OCI-LY7 (cell line): ENCODE measurements at regions not wholly inside any gene's neighbourhood (a gene's known extent, or its start where the extent isn't known, plus 50 kb on each side); places are given as distances from the start of the nearest gene placed in this dataset.

Experiments used
- BruUV-seq: library from RNA; stranded (reverse); fragments of 400-500 nt; replicated peaks from 2 replicates; lab custom pipeline; 2021; lab: Mats Ljungman, UMichigan
- CTCF ChIA-PET: fragments of 300-600 bp; sonication (Branson Sonifier 250); formaldehyde crosslinking; loops from one replicate; lab custom pipeline; 2022; ENCODE audit warnings: antibody characterized with exemption; ENCODE audit not compliant: unreplicated experiment; lab: Charles Lee
- POLR2A ChIA-PET: fragments of 300-600 bp; sonication (Branson Sonifier 250); formaldehyde crosslinking; loops from one replicate; lab custom pipeline; 2022; ENCODE audit warnings: antibody characterized with exemption; lab: Charles Lee
- DNase-seq: peaks from one replicate; pipeline ENCODE4 v3.0.0-alpha.2; 2015; ENCODE audit warnings: low spot score
- H2AFZ ChIP-seq: fragments of 200-600 bp; sonication (generic), shearing (Covaris generic); 2 replicates; pipeline ENCODE4 v1.6.1; 2014; ENCODE audit warnings: mild to moderate bottlenecking, antibody characterized with exemption, low read length, moderate library complexity
- H3K27ac ChIP-seq: fragments of 200-600 bp; sonication (generic); 2 replicates; pipeline ENCODE4 v1.5.1; 2014; ENCODE audit warnings: mixed run types, low read depth, mild to moderate bottlenecking, moderate library complexity, low read length, inconsistent platforms; ENCODE audit not compliant: poor library complexity, severe bottlenecking
- H3K36me3 ChIP-seq: fragments of 200-600 bp; sonication (generic); 2 replicates; pipeline ENCODE4 v1.6.1; 2014; ENCODE audit warnings: mild to moderate bottlenecking, antibody characterized with exemption, low read length, moderate library complexity, mixed read lengths; ENCODE audit not compliant: insufficient read depth
- H3K4me1 ChIP-seq: fragments of 200-600 bp; sonication (generic); 2 replicates; pipeline ENCODE4 v1.5.1; 2014; ENCODE audit warnings: mild to moderate bottlenecking, low read length; ENCODE audit not compliant: insufficient read depth, poor library complexity, severe bottlenecking
- H3K4me2 ChIP-seq: fragments of 200-600 bp; sonication (generic); 2 replicates; pipeline ENCODE4 v1.6.1; 2014; ENCODE audit warnings: mild to moderate bottlenecking, low read length
- H3K4me3 ChIP-seq: fragments of 200-600 bp; sonication (generic); 2 replicates; pipeline ENCODE4 v1.5.1; 2014; ENCODE audit warnings: mild to moderate bottlenecking, low read depth, low read length; ENCODE audit not compliant: poor library complexity, severe bottlenecking
- H3K79me2 ChIP-seq: fragments of 200-600 bp; sonication (generic); 2 replicates; pipeline ENCODE4 v1.6.1; 2016; ENCODE audit warnings: low read depth, mild to moderate bottlenecking, low read length, moderate library complexity, mixed read lengths; ENCODE audit not compliant: insufficient read depth
- H3K9me2 ChIP-seq: fragments of 200-600 bp; sonication (generic); 2 replicates; pipeline ENCODE4 v1.6.1; 2016; ENCODE audit warnings: mild to moderate bottlenecking, low read length, mixed read lengths; ENCODE audit not compliant: insufficient read depth
- H3K9me3 ChIP-seq: fragments of 200-600 bp; sonication (generic); 2 replicates; pipeline ENCODE4 v1.6.1; 2014; ENCODE audit warnings: mild to moderate bottlenecking, mixed run types, low read length, mixed read lengths
- H4K20me1 ChIP-seq: fragments of 200-600 bp; sonication (generic); 2 replicates; pipeline ENCODE4 v1.6.1; 2014; ENCODE audit warnings: mild to moderate bottlenecking, antibody characterized with exemption, low read length, moderate library complexity, mixed read lengths; ENCODE audit not compliant: insufficient read depth
- CTCF ChIP-seq: fragments of 200-600 bp; sonication (generic); conservative IDR thresholded peaks from 2 replicates; pipeline ENCODE4 v1.5.1; 2014; ENCODE audit warnings: mild to moderate bottlenecking, antibody characterized with exemption, low read length, moderate library complexity, mixed read lengths
- EZH2phosphoT487 ChIP-seq: fragments of 200-600 bp; sonication (generic); IDR thresholded peaks from 2 replicates; pipeline ENCODE4 v1.6.1; 2018; ENCODE audit warnings: low read depth, borderline replicate concordance, mild to moderate bottlenecking, mixed run types, antibody characterized with exemption, low read length, moderate library complexity, mixed read lengths
- intact Hi-C: fragments of 100-400 bp; cut with micrococcal nuclease; formaldehyde crosslinking; loops from one replicate; pipeline ENCODE4 v1.10.0; 2022; ENCODE audit not compliant: unreplicated experiment

- Histone ChIP-seq H3K9me3 (no peaks in the 10 kb centered on the region), H3K4me2 (no peak overlapping the region), H3K9me2 (no peaks in the 10 kb centered on the region), H2AFZ (no peak overlapping the region), H3K36me3 (no peaks in the 10 kb centered on the region), H3K27ac (no peak overlapping the region), H4K20me1 (no peaks in the 10 kb centered on the region), H3K4me3 (no peak overlapping the region), H3K4me1 (no peaks in the 10 kb centered on the region), H3K79me2 (no peaks in the 10 kb centered on the region)
- BruUV-seq = no TSS peak
- ChIA-PET CTCF (no interaction called here), POLR2A (no interaction called here)
- TF ChIP-seq CTCF = no peak
- TF ChIP-seq EZH2phosphoT487 = no peak
- intact Hi-C loops = no loop called here
- no peak for DNase-seq
Measured at GRCh38 chr2:122307763-122308162, 552.3 kb downstream of the TSN start.

- intact Hi-C loops = no loop called here
- DNase-seq = no peak
- Histone ChIP-seq H3K4me1 (no peaks in the 10 kb centered on the region), H3K79me2 (no peaks in the 10 kb centered on the region), H3K4me3 (no peak overlapping the region), H3K9me2 (no peaks in the 10 kb centered on the region), H2AFZ (no peak overlapping the region), H3K27ac (no peak overlapping the region), H3K4me2 (no peak overlapping the region), H3K9me3 (no peaks in the 10 kb centered on the region), H4K20me1 (no peaks in the 10 kb centered on the region), H3K36me3 (no peaks in the 10 kb centered on the region)
- TF ChIP-seq EZH2phosphoT487 (no peak), CTCF (no peak)
- BruUV-seq = no TSS peak
- POLR2A ChIA-PET = no interaction called here
- CTCF ChIA-PET = no interaction called here
Measured at GRCh38 chr2:122315306-122315705, 559.9 kb downstream of the TSN start.

- TF ChIP-seq EZH2phosphoT487 = no peak
- no peak for TF ChIP-seq CTCF
- intact Hi-C loops = no loop called here
- Histone ChIP-seq H3K4me3 (no peak overlapping the region), H3K36me3 (no peaks in the 10 kb centered on the region), H3K9me2 (no peaks in the 10 kb centered on the region), H3K4me1 (no peaks in the 10 kb centered on the region), H3K27ac (no peak overlapping the region), H3K4me2 (no peak overlapping the region), H2AFZ (no peak overlapping the region), H3K9me3 (no peaks in the 10 kb centered on the region), H3K79me2 (no peaks in the 10 kb centered on the region), H4K20me1 (no peaks in the 10 kb centered on the region)
- no TSS peak for BruUV-seq
- DNase-seq = no peak
- ChIA-PET POLR2A (no interaction called here), CTCF (no interaction called here)
Measured at GRCh38 chr2:122319539-122320132, 564.2 kb downstream of the TSN start.
